SK-N-SH (cell line): ENCODE measurements at regions not wholly inside any gene's neighbourhood (a gene's known extent, or its start where the extent isn't known, plus 50 kb on each side); places are given as distances from the start of the nearest gene placed in this dataset.

Source experiments
- CTCF ChIA-PET: fragments of 300-600, 350-600 bp; formaldehyde crosslinking; extraction: SDS; loops from one replicate; lab custom pipeline; 2021; lab: Yijun Ruan, JAX
- POLR2A ChIA-PET: fragments of 350-600 bp; sonication (Branson Sonifier 250); formaldehyde crosslinking; extraction: SDS; loops from one replicate; lab custom pipeline; 2020; ENCODE audit warnings: antibody characterized with exemption, inconsistent platforms; lab: Yijun Ruan, JAX
- DNase-seq: peaks from one replicate; pipeline ENCODE4 v3.0.0; 2012
- H2AFZ ChIP-seq: fragments of 200-600 bp; sonication (generic); 2 replicates; pipeline ENCODE4 v1.8.1; 2016; ENCODE audit warnings: antibody characterized with exemption, mild to moderate bottlenecking, low read depth
- H3F3A ChIP-seq: fragments of 200-600 bp; sonication (generic); replicated peaks from 2 replicates; pipeline ENCODE3; 2016; ENCODE audit warnings: antibody characterized with exemption, mild to moderate bottlenecking; ENCODE audit not compliant: insufficient read depth
- H3K27ac ChIP-seq, 2 experiments: fragments of 200-500 bp in 1 of 2; fragments of 200-600 bp in 1 of 2; sonication (Bioruptor generic) in 1 of 2; sonication (generic), shearing (Covaris generic) in 1 of 2; 2 replicates each; pipeline versions ENCODE4 v1.5.1 to v1.6.1; 2014 to 2016; ENCODE audit warnings: low read depth in 2 of 2, inconsistent platforms in 1 of 2, low read length in 1 of 2, mild to moderate bottlenecking in 1 of 2, mixed read lengths in 1 of 2
- H3K27me3 ChIP-seq: fragments of 200-600 bp; sonication (generic), shearing (Covaris generic); 2 replicates; pipeline ENCODE4 v1.6.1; 2016; ENCODE audit warnings: mixed run types; ENCODE audit not compliant: insufficient read depth
- H3K36me3 ChIP-seq, 2 experiments: fragments of 200-500 bp in 1 of 2; fragments of 200-600 bp in 1 of 2; sonication (Bioruptor generic) in 1 of 2; sonication (generic) in 1 of 2; replicated peaks in 1 of 2; 2 replicates each; pipeline versions ENCODE3 to v1.5.1; 2014 to 2016; ENCODE audit warnings: low read length in 1 of 2, mild to moderate bottlenecking in 1 of 2; ENCODE audit not compliant: insufficient read depth in 2 of 2, control insufficient read depth in 1 of 2
- H3K4me1 ChIP-seq, 2 experiments: fragments of 200-500 bp in 1 of 2; fragments of 200-600 bp in 1 of 2; sonication (Bioruptor generic) in 1 of 2; sonication (generic), shearing (Covaris generic) in 1 of 2; 2 replicates each; pipeline versions ENCODE4 v1.5.1 to v1.6.1; 2014 to 2016; ENCODE audit warnings: low read depth in 1 of 2, low read length in 1 of 2, mixed run types in 1 of 2; ENCODE audit not compliant: insufficient read depth in 2 of 2, control insufficient read depth in 1 of 2
- H3K4me2 ChIP-seq: fragments of 200-600 bp; sonication (generic), shearing (Covaris generic); 2 replicates; pipeline ENCODE4 v1.6.1; 2017; ENCODE audit warnings: mixed run types
- H3K4me3 ChIP-seq, 2 experiments: fragments of 200-500 bp in 1 of 2; fragments of 200-600 bp in 1 of 2; sonication (Bioruptor generic) in 1 of 2; sonication (generic), shearing (Covaris generic) in 1 of 2; 2 replicates each; pipeline versions ENCODE4 v1.5.1 to v1.8.1; 2014 to 2016; ENCODE audit warnings: low read depth in 2 of 2, inconsistent platforms in 1 of 2, low read length in 1 of 2, mild to moderate bottlenecking in 1 of 2, mixed read lengths in 1 of 2, moderate library complexity in 1 of 2
- H3K79me2 ChIP-seq: fragments of 200-600 bp; sonication (generic); 2 replicates; pipeline ENCODE4 v1.8.1; 2017; ENCODE audit warnings: mild to moderate bottlenecking; ENCODE audit not compliant: insufficient read depth
- H3K9ac ChIP-seq: fragments of 200-600 bp; sonication (generic); 2 replicates; pipeline ENCODE4 v1.6.1; 2017; ENCODE audit warnings: mixed run types
- H3K9me2 ChIP-seq: fragments of 200-600 bp; sonication (generic); 2 replicates; pipeline ENCODE4 v1.6.1; 2017; ENCODE audit warnings: mixed run types
- H3K9me3 ChIP-seq: fragments of 200-600 bp; sonication (generic); 2 replicates; pipeline ENCODE4 v1.6.1; 2017; ENCODE audit warnings: mixed run types, mild to moderate bottlenecking, moderate library complexity
- H4K20me1 ChIP-seq: fragments of 200-600 bp; sonication (generic); 2 replicates; pipeline ENCODE4 v1.6.1; 2017; ENCODE audit warnings: mild to moderate bottlenecking, mixed run types; ENCODE audit not compliant: insufficient read depth
- FOXM1 ChIP-seq: IDR thresholded peaks from 2 replicates; pipeline ENCODE4 v1.4.0; 2012; ENCODE audit warnings: low read depth, mild to moderate bottlenecking
- MEF2A ChIP-seq: IDR thresholded peaks from 2 replicates; pipeline ENCODE4 v1.4.0; 2012; ENCODE audit warnings: low read depth, borderline replicate concordance
- MXI1 ChIP-seq: IDR thresholded peaks from 2 replicates; pipeline ENCODE4 v1.6.1; 2012; ENCODE audit warnings: mild to moderate bottlenecking, low read depth, low read length, improper control_type of control experiment
- NFIC ChIP-seq: IDR thresholded peaks from 2 replicates; pipeline ENCODE4 v1.4.0; 2012; ENCODE audit warnings: borderline replicate concordance
- RFX5 ChIP-seq: IDR thresholded peaks from 2 replicates; pipeline ENCODE4 v1.6.1; 2012; ENCODE audit warnings: mild to moderate bottlenecking, improper control_type of control experiment, low read length
- RXRA ChIP-seq: IDR thresholded peaks from 2 replicates; pipeline ENCODE4 v1.4.0; 2012; ENCODE audit warnings: low read depth, mild to moderate bottlenecking, borderline replicate concordance
- SIN3A ChIP-seq: IDR thresholded peaks from 2 replicates; pipeline ENCODE4 v1.6.1; 2012; ENCODE audit warnings: low read depth, mild to moderate bottlenecking, low read length, moderate library complexity, borderline replicate concordance
- TAF1 ChIP-seq: IDR thresholded peaks from 2 replicates; pipeline ENCODE4 v1.6.1; 2012; ENCODE audit warnings: low read depth, mild to moderate bottlenecking, low read length, moderate library complexity, borderline replicate concordance
- WGBS: methylation state at CpG from one replicate; pipeline ENCODE4 v1.1.6; 2017; ENCODE audit warnings: low lambda C conversion rate; 5-methylcytosine and 5-hydroxymethylcytosine counted together
- TF ChIP-seq, protein P1 (sequence below): IDR thresholded peaks from 2 replicates; pipeline ENCODE4; 2012
- TF ChIP-seq, protein P2 (sequence below): IDR thresholded peaks from 2 replicates; pipeline ENCODE4 v1.4.0; 2012; ENCODE audit warnings: low read depth, borderline replicate concordance
- TF ChIP-seq, protein P3 (sequence below): fragments of 200-600 bp; sonication (generic); IDR thresholded peaks from 2 replicates; pipeline ENCODE4 v1.6.1; 2017; ENCODE audit warnings: antibody characterized with exemption, mild to moderate bottlenecking, moderate library complexity

DNA sequence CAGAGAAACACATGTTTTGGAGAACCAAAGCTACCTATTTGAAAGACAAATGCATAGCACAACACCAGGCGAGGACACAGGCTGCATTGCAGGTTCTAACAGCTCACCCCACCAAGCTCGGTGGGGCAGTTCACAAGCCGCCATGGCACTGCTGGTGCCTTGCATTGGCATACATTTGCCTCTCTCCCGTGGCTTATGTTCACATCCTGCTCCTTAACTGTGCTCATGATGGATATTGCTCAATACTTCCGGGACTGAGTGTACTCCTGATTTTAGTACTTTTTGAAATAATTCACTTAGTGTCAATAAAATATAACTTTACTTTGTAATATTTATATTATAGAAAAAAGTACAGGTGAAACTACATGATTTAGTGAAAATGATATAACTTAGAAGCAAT is 1187.4 kb upstream of the NCAM2 start:
- no peaks in the 10 kb centered on the region; the same call in 1 of the 2 replicates for H3K9me2 ChIP-seq
- no peak overlapping the region for H3K9ac ChIP-seq
- H3K4me2 ChIP-seq: no peak overlapping the region
- ChIA-PET POLR2A (no interaction called here), CTCF (no interaction called here)
- DNase-seq: no peak
- no peak overlapping the region for H3K4me3 ChIP-seq
- H3K27ac ChIP-seq: no peak overlapping the region
- no peaks in the 10 kb centered on the region for H3K4me1 ChIP-seq
- WGBS: 0% methylated on average over 4 of the region's 5 CpGs
- no peaks in the 10 kb centered on the region for H3K27me3 ChIP-seq
- no peaks in the 10 kb centered on the region for H3K36me3 ChIP-seq
- no peaks in the 10 kb centered on the region; the same call in 1 of the 2 replicates for H3K9me3 ChIP-seq
- no peaks in the 10 kb centered on the region for H4K20me1 ChIP-seq
- no peaks in the 10 kb centered on the region for H3F3A ChIP-seq
- H3K79me2 ChIP-seq: no peaks in the 10 kb centered on the region
- TF ChIP-seq MXI1 (no peak), MEF2A (no peak), FOXM1 (no peak)
- TF ChIP-seq, protein P1, sequence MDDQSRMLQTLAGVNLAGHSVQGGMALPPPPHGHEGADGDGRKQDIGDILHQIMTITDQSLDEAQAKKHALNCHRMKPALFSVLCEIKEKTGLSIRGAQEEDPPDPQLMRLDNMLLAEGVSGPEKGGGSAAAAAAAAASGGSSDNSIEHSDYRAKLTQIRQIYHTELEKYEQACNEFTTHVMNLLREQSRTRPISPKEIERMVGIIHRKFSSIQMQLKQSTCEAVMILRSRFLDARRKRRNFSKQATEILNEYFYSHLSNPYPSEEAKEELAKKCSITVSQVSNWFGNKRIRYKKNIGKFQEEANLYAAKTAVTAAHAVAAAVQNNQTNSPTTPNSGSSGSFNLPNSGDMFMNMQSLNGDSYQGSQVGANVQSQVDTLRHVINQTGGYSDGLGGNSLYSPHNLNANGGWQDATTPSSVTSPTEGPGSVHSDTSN: no peak
- H2AFZ ChIP-seq: no peak overlapping the region

DNA sequence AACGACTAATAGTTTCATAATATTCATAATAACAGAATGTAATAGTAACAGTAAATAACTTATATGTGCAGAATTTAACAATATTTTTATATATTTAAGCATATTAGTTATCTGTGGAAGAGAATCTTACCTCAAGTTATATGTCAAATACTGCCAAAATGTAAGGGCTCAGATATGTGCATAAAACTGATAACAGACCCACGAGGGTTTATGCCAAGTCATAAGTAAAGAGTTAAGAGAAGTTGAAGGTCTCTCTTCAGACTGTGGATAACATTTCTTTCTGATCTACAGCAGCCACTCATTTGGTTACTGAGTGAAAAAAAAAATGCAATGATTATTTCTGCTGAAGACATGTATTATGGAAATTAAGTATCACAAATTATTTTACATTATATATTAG is 1167.8 kb upstream of the NCAM2 start:
- no peaks in the 10 kb centered on the region for H3K36me3 ChIP-seq
- H3K79me2 ChIP-seq: no peaks in the 10 kb centered on the region
- 0% methylated on average over 2 of the region's 2 CpGs for WGBS
- H4K20me1 ChIP-seq: no peaks in the 10 kb centered on the region
- POLR2A ChIA-PET: no interaction called here
- H2AFZ ChIP-seq: no peak overlapping the region
- no peak for TF ChIP-seq TAF1
- no peak for TF ChIP-seq SIN3A
- TF ChIP-seq, protein P2, sequence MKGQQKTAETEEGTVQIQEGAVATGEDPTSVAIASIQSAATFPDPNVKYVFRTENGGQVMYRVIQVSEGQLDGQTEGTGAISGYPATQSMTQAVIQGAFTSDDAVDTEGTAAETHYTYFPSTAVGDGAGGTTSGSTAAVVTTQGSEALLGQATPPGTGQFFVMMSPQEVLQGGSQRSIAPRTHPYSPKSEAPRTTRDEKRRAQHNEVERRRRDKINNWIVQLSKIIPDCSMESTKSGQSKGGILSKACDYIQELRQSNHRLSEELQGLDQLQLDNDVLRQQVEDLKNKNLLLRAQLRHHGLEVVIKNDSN: no peak
- TF ChIP-seq NFIC: no peak
- TF ChIP-seq RXRA: no peak
- TF ChIP-seq RFX5: no peak
- TF ChIP-seq, protein P3, sequence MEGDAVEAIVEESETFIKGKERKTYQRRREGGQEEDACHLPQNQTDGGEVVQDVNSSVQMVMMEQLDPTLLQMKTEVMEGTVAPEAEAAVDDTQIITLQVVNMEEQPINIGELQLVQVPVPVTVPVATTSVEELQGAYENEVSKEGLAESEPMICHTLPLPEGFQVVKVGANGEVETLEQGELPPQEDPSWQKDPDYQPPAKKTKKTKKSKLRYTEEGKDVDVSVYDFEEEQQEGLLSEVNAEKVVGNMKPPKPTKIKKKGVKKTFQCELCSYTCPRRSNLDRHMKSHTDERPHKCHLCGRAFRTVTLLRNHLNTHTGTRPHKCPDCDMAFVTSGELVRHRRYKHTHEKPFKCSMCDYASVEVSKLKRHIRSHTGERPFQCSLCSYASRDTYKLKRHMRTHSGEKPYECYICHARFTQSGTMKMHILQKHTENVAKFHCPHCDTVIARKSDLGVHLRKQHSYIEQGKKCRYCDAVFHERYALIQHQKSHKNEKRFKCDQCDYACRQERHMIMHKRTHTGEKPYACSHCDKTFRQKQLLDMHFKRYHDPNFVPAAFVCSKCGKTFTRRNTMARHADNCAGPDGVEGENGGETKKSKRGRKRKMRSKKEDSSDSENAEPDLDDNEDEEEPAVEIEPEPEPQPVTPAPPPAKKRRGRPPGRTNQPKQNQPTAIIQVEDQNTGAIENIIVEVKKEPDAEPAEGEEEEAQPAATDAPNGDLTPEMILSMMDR: no peak
- TF ChIP-seq, all 33 proteins: peak for 0
- H3F3A ChIP-seq: no peaks in the 10 kb centered on the region
- no peak overlapping the region for H3K27ac ChIP-seq
- no peaks in the 10 kb centered on the region for H3K9me2 ChIP-seq
- CTCF ChIA-PET: no interaction called here
- no peaks in the 10 kb centered on the region for H3K4me1 ChIP-seq
- H3K9me3 ChIP-seq: 0 out of 2 replicates have a peak, but pooled peaks cover 4% of the 10 kb centered on the region
- H3K27me3 ChIP-seq: no peaks in the 10 kb centered on the region
- H3K4me3 ChIP-seq: no peak overlapping the region
- no peak overlapping the region for H3K4me2 ChIP-seq
- DNase-seq: no peak
- no peak overlapping the region for H3K9ac ChIP-seq
